Fibroblast of pulmonary artery (primary cell): ENCODE measurements at regions not wholly inside any gene's neighbourhood (a gene's known extent, or its start where the extent isn't known, plus 50 kb on each side); places are given as distances from the start of the nearest gene placed in this dataset.

Experiments
- DNase-seq: peaks from one replicate; pipeline ENCODE4 v3.0.0-alpha.2; 2010; ENCODE audit warnings: low read depth
- H3K4me3 ChIP-seq: replicated peaks from 2 replicates; pipeline ENCODE4 v1.5.1; 2011; ENCODE audit warnings: low read depth, mild to moderate bottlenecking, control low read depth, low read length, moderate library complexity
- CTCF ChIP-seq: IDR thresholded peaks from 2 replicates; pipeline ENCODE4 v1.5.1; 2011; ENCODE audit warnings: mild to moderate bottlenecking, control low read depth, low read length, inconsistent platforms; ENCODE audit errors: missing control alignments

- TF ChIP-seq CTCF: no peak
- no peak for DNase-seq
- no peak overlapping the region for H3K4me3 ChIP-seq
These were observed 162.9 kb upstream of the GJB5 start for GRCh38 chr1:34591751-34592629.

GRCh38 chr1:34597877-34598514 lies 156.9 kb upstream of the GJB5 start:
- H3K4me3 ChIP-seq: no peak overlapping the region
- peak; percentile 61 for TF ChIP-seq CTCF

GRCh38 chr1:34602907-34603306 lies 151.9 kb upstream of the GJB5 start:
- TF ChIP-seq CTCF: no peak
- H3K4me3 ChIP-seq: no peak overlapping the region
- DNase-seq: no peak

More at GRCh38 chr1:34597877-34598514, 156.9 kb upstream of the GJB5 start:
- peak; percentile 26 for DNase-seq

GRCh38 chr1:34603594-34603993 lies 151.3 kb upstream of the GJB5 start:
- H3K4me3 ChIP-seq: no peak overlapping the region
- no peak for TF ChIP-seq CTCF
- no peak for DNase-seq

- TF ChIP-seq CTCF: no peak
- no peak overlapping the region for H3K4me3 ChIP-seq
- no peak for DNase-seq
These were observed 148.3 kb upstream of the GJB5 start for GRCh38 chr1:34606504-34606903.

GRCh38 chr1:34610063-34610462 lies 144.8 kb upstream of the GJB5 start:
- no peak overlapping the region for H3K4me3 ChIP-seq
- no peak for TF ChIP-seq CTCF
- DNase-seq: no peak
